ENCODE measurements at regions not wholly inside any gene's neighbourhood (a gene's known extent, or its start where the extent isn't known, plus 50 kb on each side); places are given as distances from the start of the nearest gene placed in this dataset.
A peak's percentile ranks its signal among the peaks of the same experiment; 100 is the strongest.

DNA sequence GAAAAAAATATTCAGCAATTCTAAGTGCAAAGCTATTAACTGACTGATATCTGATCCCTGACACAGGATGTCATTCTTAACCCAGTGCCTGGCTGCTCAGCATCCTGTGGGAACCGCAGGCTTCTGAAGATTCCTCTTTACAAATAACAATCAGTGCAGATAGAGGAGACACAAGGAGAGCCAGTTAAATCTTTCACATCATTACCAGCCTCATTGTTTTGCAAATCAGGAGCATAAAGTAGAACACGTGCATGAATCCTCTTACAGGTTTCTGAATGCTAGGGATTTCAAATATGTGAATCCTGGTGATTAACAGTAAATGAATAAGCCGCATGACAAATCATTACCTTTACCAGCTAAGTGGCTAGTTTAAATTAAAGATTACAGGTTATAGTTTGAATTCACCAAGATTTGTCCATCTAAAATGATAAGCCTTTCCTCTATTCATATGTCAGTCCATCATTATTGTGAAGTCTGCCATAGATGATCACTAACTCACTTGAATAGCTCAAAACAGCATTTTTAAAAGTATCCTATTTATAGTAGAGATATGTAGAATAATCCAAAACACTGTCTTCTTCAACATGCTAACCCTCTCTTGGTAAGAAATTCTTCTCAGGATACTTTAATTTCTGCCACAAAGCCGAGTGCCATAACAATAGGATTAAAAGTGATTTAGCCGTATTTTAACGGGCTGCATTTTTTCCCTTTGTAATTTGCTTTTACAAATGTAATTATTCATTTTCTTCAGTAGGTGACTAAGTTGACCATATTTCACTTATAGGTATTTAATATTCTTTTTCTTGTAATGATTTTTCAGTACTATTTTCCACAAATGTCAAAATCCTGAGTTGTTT, 367.3 kb upstream of the EPHA7 start:
- ChIA-PET POLR2A (interaction anchor here (0.6 kb wide), 1 partner anchor 300 kb away, joined by 6 read pairs; no protein-coding TSS in a partner anchor), CTCF (no interaction called here)
- intact Hi-C loops (cut with micrococcal nuclease) (loop anchor here (5.0 kb wide), 1 partner anchor 109 kb away; no protein-coding TSS in a partner anchor), dilution Hi-C loops (cut with MboI; ENCODE audit: extremely low pct_ligation_motif_present, low sequenced_read_pairs) (no loop called here)
- peak; percentile 2 for DNase-seq (ENCODE audit: low read depth, low spot score)
- Histone ChIP-seq H3K4me1 (ENCODE audit: control insufficient read depth, extremely low read depth, insufficient read depth, low read length) (peaks cover 3% of the 10 kb centered on the region), H3K4me2 (ENCODE audit: insufficient read depth, low read length) (peak overlapping the region; percentile 52), H3K36me3 (ENCODE audit: control insufficient read depth in 2 of 2, extremely low read depth in 1 of 2, insufficient read depth in 2 of 2, low read length in 2 of 2) (no peaks in the 10 kb centered on the region), H3K4me3 (replicated peaks in 1 of 3; ENCODE audit: insufficient read depth in 1 of 3, low read depth in 1 of 3, low read length in 3 of 3) (no peak overlapping the region), H3K9me3 (replicated peaks; ENCODE audit: control insufficient read depth, insufficient read depth, low read length) (no peaks in the 10 kb centered on the region), H4K20me1 (replicated peaks; ENCODE audit: control insufficient read depth, extremely low read depth, insufficient read depth, low read length) (no peaks in the 10 kb centered on the region), H3K27me3 (ENCODE audit: control insufficient read depth in 2 of 2, insufficient read depth in 2 of 2, low read length in 2 of 2) (no peaks in the 10 kb centered on the region), H3K9me1 (replicated peaks; ENCODE audit: control insufficient read depth, extremely low read depth, insufficient read depth, low read length) (no peaks in the 10 kb centered on the region), H3K79me2 (ENCODE audit: control insufficient read depth, insufficient read depth, low read length) (no peaks in the 10 kb centered on the region), H2AFZ (ENCODE audit: low read depth, low read length) (no peak overlapping the region), H3K9ac (replicated peaks; ENCODE audit: extremely low read depth, insufficient read depth, low read length) (no peak overlapping the region), H3K27ac (ENCODE audit: insufficient read depth, low read depth, low read length) (no peak overlapping the region)
- TF ChIP-seq FOS (IDR thresholded peaks at IDR 0.05; ENCODE audit: borderline replicate concordance, insufficient read depth, low read length) (no peak), POLR2A (IDR thresholded peaks at IDR 0.05; ENCODE audit: low read depth, low read length) (no peak), JUN (IDR thresholded peaks at IDR 0.05; ENCODE audit: borderline replicate concordance, insufficient read depth, insufficient read length, low read depth) (no peak), EZH2 (IDR thresholded peaks at IDR 0.05; ENCODE audit: borderline replicate concordance, low read depth, low read length, severe bottlenecking) (no peak), MYC (IDR thresholded peaks at IDR 0.05; ENCODE audit: low read depth, low read length) (no peak), POLR2AphosphoS5 (IDR thresholded peaks at IDR 0.05; ENCODE audit: insufficient read depth, low read depth, low read length) (no peak), GATA2 (IDR thresholded peaks at IDR 0.05; ENCODE audit: insufficient read depth, insufficient read length, low read depth, low read length) (no peak)
- TF ChIP-seq, protein P1, sequence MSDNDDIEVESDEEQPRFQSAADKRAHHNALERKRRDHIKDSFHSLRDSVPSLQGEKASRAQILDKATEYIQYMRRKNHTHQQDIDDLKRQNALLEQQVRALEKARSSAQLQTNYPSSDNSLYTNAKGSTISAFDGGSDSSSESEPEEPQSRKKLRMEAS (IDR thresholded peaks at IDR 0.05; ENCODE audit: insufficient read depth, insufficient read length): no peak
- TF ChIP-seq, protein P2, sequence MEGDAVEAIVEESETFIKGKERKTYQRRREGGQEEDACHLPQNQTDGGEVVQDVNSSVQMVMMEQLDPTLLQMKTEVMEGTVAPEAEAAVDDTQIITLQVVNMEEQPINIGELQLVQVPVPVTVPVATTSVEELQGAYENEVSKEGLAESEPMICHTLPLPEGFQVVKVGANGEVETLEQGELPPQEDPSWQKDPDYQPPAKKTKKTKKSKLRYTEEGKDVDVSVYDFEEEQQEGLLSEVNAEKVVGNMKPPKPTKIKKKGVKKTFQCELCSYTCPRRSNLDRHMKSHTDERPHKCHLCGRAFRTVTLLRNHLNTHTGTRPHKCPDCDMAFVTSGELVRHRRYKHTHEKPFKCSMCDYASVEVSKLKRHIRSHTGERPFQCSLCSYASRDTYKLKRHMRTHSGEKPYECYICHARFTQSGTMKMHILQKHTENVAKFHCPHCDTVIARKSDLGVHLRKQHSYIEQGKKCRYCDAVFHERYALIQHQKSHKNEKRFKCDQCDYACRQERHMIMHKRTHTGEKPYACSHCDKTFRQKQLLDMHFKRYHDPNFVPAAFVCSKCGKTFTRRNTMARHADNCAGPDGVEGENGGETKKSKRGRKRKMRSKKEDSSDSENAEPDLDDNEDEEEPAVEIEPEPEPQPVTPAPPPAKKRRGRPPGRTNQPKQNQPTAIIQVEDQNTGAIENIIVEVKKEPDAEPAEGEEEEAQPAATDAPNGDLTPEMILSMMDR (IDR thresholded peaks at IDR 0.05; ENCODE audit: extremely low read depth in 1 of 2, insufficient read depth in 1 of 2, low read depth in 1 of 2, low read length in 2 of 2): no peak
- FAIRE-seq: no peak
- BruUV-seq (replicated peaks): no TSS peak
